ENCODE measurements at regions not wholly inside any gene's neighbourhood (a gene's known extent, or its start where the extent isn't known, plus 50 kb on each side); places are given as distances from the start of the nearest gene placed in this dataset.

- H4K20me1 ChIP-seq (ENCODE audit: insufficient read depth, low read length), result no peaks in the 10 kb centered on the region
- H3K36me3 ChIP-seq (ENCODE audit: insufficient read depth, low read length), result no peaks in the 10 kb centered on the region
- no peak overlapping the region for H3K27ac ChIP-seq (ENCODE audit: low read depth, low read length, poor library complexity, severe bottlenecking)
- no TSS peak for BruUV-seq (replicated peaks)
- H3K4me1 ChIP-seq (ENCODE audit: insufficient read depth, low read length, poor library complexity, severe bottlenecking), result no peaks in the 10 kb centered on the region
- ChIA-PET POLR2A (no interaction called here), CTCF (ENCODE audit: unreplicated experiment) (no interaction called here)
- H3K9me2 ChIP-seq (ENCODE audit: insufficient read depth, low read length), result no peaks in the 10 kb centered on the region
- TF ChIP-seq, protein P1, sequence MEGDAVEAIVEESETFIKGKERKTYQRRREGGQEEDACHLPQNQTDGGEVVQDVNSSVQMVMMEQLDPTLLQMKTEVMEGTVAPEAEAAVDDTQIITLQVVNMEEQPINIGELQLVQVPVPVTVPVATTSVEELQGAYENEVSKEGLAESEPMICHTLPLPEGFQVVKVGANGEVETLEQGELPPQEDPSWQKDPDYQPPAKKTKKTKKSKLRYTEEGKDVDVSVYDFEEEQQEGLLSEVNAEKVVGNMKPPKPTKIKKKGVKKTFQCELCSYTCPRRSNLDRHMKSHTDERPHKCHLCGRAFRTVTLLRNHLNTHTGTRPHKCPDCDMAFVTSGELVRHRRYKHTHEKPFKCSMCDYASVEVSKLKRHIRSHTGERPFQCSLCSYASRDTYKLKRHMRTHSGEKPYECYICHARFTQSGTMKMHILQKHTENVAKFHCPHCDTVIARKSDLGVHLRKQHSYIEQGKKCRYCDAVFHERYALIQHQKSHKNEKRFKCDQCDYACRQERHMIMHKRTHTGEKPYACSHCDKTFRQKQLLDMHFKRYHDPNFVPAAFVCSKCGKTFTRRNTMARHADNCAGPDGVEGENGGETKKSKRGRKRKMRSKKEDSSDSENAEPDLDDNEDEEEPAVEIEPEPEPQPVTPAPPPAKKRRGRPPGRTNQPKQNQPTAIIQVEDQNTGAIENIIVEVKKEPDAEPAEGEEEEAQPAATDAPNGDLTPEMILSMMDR (conservative IDR thresholded peaks at IDR 0.05; ENCODE audit: low read length), result no peak
- no peak for TF ChIP-seq EZH2phosphoT487 (IDR thresholded peaks at IDR 0.05; ENCODE audit: borderline replicate concordance, low read depth, low read length)
- H2AFZ ChIP-seq (ENCODE audit: low read length), result no peak overlapping the region
- intact Hi-C loops (cut with micrococcal nuclease; ENCODE audit: unreplicated experiment), result no loop called here
- no peak for DNase-seq (ENCODE audit: low spot score)
- no peak overlapping the region for H3K4me3 ChIP-seq (ENCODE audit: low read depth, low read length, poor library complexity, severe bottlenecking)
- H3K79me2 ChIP-seq (ENCODE audit: insufficient read depth, low read depth, low read length), result no peaks in the 10 kb centered on the region
- no peak overlapping the region for H3K4me2 ChIP-seq (ENCODE audit: low read length)
- no peaks in the 10 kb centered on the region for H3K9me3 ChIP-seq (ENCODE audit: low read length)
These were observed 109.0 kb upstream of the VIPR2 start for GRCh38 chr7:159253657-159254056.

- intact Hi-C loops (cut with micrococcal nuclease; ENCODE audit: unreplicated experiment), result no loop called here
- Histone ChIP-seq H4K20me1 (ENCODE audit: insufficient read depth, low read length) (no peaks in the 10 kb centered on the region), H3K4me2 (ENCODE audit: low read length) (no peak overlapping the region), H3K4me3 (ENCODE audit: low read depth, low read length, poor library complexity, severe bottlenecking) (no peak overlapping the region), H2AFZ (ENCODE audit: low read length) (no peak overlapping the region), H3K9me3 (ENCODE audit: low read length) (no peaks in the 10 kb centered on the region), H3K4me1 (ENCODE audit: insufficient read depth, low read length, poor library complexity, severe bottlenecking) (no peaks in the 10 kb centered on the region), H3K27ac (ENCODE audit: low read depth, low read length, poor library complexity, severe bottlenecking) (no peak overlapping the region), H3K79me2 (ENCODE audit: insufficient read depth, low read depth, low read length) (no peaks in the 10 kb centered on the region), H3K9me2 (ENCODE audit: insufficient read depth, low read length) (no peaks in the 10 kb centered on the region), H3K36me3 (ENCODE audit: insufficient read depth, low read length) (no peaks in the 10 kb centered on the region)
- POLR2A ChIA-PET, result interaction anchor here (0.6 kb wide), 1 partner anchor 36 kb away, joined by 3 read pairs; no protein-coding TSS in a partner anchor
- BruUV-seq (replicated peaks), result no TSS peak
- no peak for DNase-seq (ENCODE audit: low spot score)
- no peak for TF ChIP-seq EZH2phosphoT487 (IDR thresholded peaks at IDR 0.05; ENCODE audit: borderline replicate concordance, low read depth, low read length)
- TF ChIP-seq, protein P1 (conservative IDR thresholded peaks at IDR 0.05; ENCODE audit: low read length), result no peak
- CTCF ChIA-PET (ENCODE audit: unreplicated experiment), result no interaction called here
These were observed 105.8 kb upstream of the VIPR2 start for GRCh38 chr7:159250471-159250870.

DNA sequence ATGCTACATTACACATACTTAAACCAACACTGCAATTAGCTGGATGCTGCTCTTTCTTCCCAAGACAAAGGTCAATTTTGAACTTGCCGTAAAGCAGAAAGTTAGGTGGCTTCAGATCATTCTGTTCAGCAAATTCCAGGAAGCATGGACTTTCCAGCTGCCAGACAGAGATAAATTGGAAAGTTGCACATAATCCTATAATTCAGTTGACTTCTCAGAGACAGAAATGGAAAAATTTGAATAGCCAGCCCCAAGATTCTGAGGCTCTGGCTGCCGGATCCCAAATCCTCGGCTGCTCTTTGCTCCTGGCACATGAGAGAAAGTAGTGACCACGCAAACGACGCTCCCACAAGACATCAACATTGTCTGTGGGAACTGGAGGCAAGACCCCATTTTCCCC, 105.0 kb upstream of the VIPR2 start:
- no peaks in the 10 kb centered on the region for H3K9me3 ChIP-seq (ENCODE audit: low read length)
- H4K20me1 ChIP-seq (ENCODE audit: insufficient read depth, low read length), result no peaks in the 10 kb centered on the region
- intact Hi-C loops (cut with micrococcal nuclease; ENCODE audit: unreplicated experiment), result no loop called here
- no peak for DNase-seq (ENCODE audit: low spot score)
- no peak overlapping the region for H3K27ac ChIP-seq (ENCODE audit: low read depth, low read length, poor library complexity, severe bottlenecking)
- POLR2A ChIA-PET, result no interaction called here
- H3K9me2 ChIP-seq (ENCODE audit: insufficient read depth, low read length), result no peaks in the 10 kb centered on the region
- BruUV-seq (replicated peaks), result no TSS peak
- H3K4me3 ChIP-seq (ENCODE audit: low read depth, low read length, poor library complexity, severe bottlenecking), result no peak overlapping the region
- no peak overlapping the region for H2AFZ ChIP-seq (ENCODE audit: low read length)
- CTCF ChIA-PET (ENCODE audit: unreplicated experiment), result no interaction called here
- H3K79me2 ChIP-seq (ENCODE audit: insufficient read depth, low read depth, low read length), result no peaks in the 10 kb centered on the region
- H3K36me3 ChIP-seq (ENCODE audit: insufficient read depth, low read length), result no peaks in the 10 kb centered on the region
- no peak for TF ChIP-seq EZH2phosphoT487 (IDR thresholded peaks at IDR 0.05; ENCODE audit: borderline replicate concordance, low read depth, low read length)
- TF ChIP-seq, protein P1 (conservative IDR thresholded peaks at IDR 0.05; ENCODE audit: low read length), result no peak
- no peaks in the 10 kb centered on the region for H3K4me1 ChIP-seq (ENCODE audit: insufficient read depth, low read length, poor library complexity, severe bottlenecking)
- no peak overlapping the region for H3K4me2 ChIP-seq (ENCODE audit: low read length)
